Cardiac fibroblast (primary cell): ENCODE measurements at regions not wholly inside any gene's neighbourhood (a gene's known extent, or its start where the extent isn't known, plus 50 kb on each side); places are given as distances from the start of the nearest gene placed in this dataset.

Source experiments
- DNase-seq, 2 donors: peaks; one replicate each; pipeline versions ENCODE4 v3.0.0 to v3.0.0-alpha.2; 2010; ENCODE audit warnings: low read depth in 2 of 2
- H3K4me3 ChIP-seq, 2 donors: replicated peaks in 1 of 2; 1 replicate in 1 of 2; 2 replicates in 1 of 2; pipeline ENCODE4 v1.5.1; 2011; ENCODE audit warnings: low read depth in 2 of 2, low read length in 2 of 2, mild to moderate bottlenecking in 2 of 2, moderate library complexity in 1 of 2
- TF ChIP-seq, protein P1 (sequence below): IDR thresholded peaks from one replicate; pipeline ENCODE4 v1.5.1; 2011; ENCODE audit warnings: low read depth, mild to moderate bottlenecking, low read length, inconsistent platforms

DNA sequence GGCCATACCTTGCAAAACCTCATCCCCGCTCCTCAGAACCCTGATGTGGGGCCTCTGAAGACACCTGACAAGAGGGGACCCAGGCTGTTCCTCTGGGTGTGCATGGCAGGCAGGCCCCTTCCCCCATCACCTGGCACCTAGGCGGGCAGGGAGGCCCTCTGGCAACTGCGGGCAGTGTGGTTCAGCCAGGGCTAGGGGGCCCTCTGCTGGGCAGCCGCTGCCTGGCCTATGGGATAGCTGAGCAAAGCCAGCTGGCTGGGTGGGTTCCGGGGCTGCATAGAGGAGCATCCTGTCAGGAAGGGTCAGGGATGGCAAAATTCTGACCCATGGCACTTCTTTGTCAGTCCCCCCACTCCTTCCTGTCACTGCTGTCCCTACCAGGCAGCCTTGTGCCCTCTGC is 228.7 kb upstream of the ASIC2 start:
- H3K4me3 ChIP-seq = no peak overlapping the region
- TF ChIP-seq, protein P1, sequence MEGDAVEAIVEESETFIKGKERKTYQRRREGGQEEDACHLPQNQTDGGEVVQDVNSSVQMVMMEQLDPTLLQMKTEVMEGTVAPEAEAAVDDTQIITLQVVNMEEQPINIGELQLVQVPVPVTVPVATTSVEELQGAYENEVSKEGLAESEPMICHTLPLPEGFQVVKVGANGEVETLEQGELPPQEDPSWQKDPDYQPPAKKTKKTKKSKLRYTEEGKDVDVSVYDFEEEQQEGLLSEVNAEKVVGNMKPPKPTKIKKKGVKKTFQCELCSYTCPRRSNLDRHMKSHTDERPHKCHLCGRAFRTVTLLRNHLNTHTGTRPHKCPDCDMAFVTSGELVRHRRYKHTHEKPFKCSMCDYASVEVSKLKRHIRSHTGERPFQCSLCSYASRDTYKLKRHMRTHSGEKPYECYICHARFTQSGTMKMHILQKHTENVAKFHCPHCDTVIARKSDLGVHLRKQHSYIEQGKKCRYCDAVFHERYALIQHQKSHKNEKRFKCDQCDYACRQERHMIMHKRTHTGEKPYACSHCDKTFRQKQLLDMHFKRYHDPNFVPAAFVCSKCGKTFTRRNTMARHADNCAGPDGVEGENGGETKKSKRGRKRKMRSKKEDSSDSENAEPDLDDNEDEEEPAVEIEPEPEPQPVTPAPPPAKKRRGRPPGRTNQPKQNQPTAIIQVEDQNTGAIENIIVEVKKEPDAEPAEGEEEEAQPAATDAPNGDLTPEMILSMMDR = peak; percentile 13
- no peak for DNase-seq

DNA sequence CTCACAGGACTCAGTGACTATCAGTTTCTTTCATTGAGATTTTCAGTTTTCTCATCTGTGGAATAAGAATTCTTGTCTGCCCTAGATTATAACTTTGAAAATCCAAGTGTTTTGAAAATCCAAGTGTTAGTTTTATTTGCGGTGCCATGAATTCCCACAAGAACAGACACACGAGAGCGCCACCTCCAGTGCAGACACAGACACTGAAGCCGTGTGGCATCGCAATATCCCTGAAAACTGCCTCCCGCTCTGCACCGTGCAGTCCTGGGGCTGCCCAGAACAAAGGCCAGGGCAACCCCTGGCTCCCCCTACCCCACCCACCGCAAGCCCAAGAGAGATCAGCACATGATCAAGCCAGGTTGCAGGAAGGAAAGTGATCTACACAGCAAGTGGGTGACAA is 229.5 kb upstream of the ASIC2 start:
- DNase-seq = no peak
- TF ChIP-seq, protein P1 = no peak
- H3K4me3 ChIP-seq = no peak overlapping the region

- TF ChIP-seq, protein P1 = no peak
- DNase-seq = peak; percentile 2 to 46
- H3K4me3 ChIP-seq = no peak overlapping the region
Observed at GRCh38 chr17:33523577-33523981, 230.5 kb upstream of the ASIC2 start.

DNA sequence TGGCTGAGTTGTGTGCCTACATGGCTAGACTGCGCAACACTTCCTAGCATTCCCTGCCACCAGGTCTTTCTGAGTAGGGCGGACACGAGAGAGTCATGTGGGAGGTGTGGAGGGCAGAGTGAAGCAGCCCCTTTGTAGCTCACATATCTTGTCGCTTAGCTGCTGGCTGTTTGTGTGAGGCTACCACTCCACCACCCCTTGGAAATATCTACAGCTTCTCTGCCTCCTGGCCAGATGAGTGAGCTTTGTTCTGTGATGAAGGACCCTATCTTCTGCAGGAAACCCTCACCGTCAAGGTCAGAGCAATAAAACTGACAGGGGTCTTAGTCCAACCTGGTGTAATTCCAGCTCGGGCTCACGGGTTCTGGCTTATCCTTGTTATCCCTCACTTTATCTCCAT is 232.1 kb upstream of the ASIC2 start:
- TF ChIP-seq, protein P1 = no peak
- H3K4me3 ChIP-seq = no peak overlapping the region
- DNase-seq = no peak

- TF ChIP-seq, protein P1 = no peak
- no peak overlapping the region for H3K4me3 ChIP-seq
- no peak for DNase-seq
Observed at GRCh38 chr17:33526717-33527116, 233.6 kb upstream of the ASIC2 start.

GRCh38 chr17:33527290-33527689 is 234.2 kb upstream of the ASIC2 start:
- TF ChIP-seq, protein P1 = no peak
- no peak for DNase-seq
- no peak overlapping the region for H3K4me3 ChIP-seq

GRCh38 chr17:33528846-33529245 is 235.8 kb upstream of the ASIC2 start:
- TF ChIP-seq, protein P1 = no peak
- H3K4me3 ChIP-seq = no peak overlapping the region
- no peak for DNase-seq
